ENCODE measurements at regions not wholly inside any gene's neighbourhood (a gene's known extent, or its start where the extent isn't known, plus 50 kb on each side); places are given as distances from the start of the nearest gene placed in this dataset.
A peak's percentile ranks its signal among the peaks of the same experiment; 100 is the strongest.
"Not testable (repeated sequence)": the region's sequence is repeated elsewhere in the genome, so short reads cannot be mapped to it uniquely, and the experiment has no call there.

DNA sequence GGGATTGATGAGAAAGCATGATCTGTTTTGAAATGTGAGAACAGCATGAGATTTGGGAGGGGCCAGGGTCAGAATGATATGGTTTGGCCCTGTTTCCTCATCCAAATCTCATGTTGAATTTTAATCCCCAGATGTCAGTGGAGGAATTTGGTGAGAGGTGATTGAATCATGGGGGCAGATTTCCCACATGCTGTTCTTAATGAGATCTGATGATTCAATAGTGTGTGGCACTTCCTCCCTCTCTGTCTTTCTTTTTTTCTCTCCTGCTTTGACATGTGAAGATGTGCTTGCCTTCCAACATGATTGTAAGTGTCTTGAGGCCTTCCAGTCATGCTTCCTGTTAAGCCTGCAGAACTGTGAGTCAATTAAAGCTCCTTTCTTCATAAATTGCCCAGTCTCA lies 1060.3 kb upstream of the CITED2 start:
- no peak for DNase-seq

DNA sequence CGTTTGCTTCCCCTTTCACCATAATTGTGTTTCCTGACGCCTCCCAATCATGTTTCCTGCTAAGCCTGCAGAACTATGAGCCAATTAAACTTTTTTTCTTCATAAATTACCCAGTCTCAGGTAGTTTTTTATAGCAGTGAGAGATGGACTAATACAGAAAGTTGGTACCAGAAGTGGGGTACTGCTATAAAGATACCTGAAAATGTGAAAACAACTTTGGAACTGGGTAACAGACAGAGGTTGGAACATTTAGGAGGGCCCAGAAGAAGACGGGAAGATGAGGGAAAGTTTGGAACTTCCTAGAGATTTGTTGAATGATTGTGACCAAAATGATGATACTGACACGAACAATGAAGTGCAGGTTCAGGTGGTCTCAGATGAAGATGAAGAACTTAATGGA lies 1058.6 kb upstream of the CITED2 start:
- DNase-seq = no peak

DNA sequence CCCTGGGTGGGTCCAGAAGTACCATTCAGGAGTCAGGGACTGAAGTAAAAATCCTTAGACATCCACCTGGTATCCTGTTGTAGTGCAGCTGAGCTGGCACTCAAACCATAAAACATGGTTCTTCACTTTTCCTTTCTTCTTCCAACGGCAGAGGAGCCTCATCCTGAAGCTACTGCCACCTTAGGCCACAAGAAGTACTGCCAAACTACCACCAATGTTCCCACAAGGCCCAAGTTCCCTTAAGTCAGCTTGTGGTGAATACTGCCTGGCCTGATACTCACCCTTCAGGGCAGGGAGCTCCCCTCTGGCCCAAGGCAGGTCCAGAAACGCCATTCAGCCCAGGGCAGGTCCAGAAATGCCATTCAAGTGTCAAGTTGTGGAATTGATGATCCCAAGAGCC lies 1053.4 kb upstream of the CITED2 start:
- no peak for DNase-seq

DNA sequence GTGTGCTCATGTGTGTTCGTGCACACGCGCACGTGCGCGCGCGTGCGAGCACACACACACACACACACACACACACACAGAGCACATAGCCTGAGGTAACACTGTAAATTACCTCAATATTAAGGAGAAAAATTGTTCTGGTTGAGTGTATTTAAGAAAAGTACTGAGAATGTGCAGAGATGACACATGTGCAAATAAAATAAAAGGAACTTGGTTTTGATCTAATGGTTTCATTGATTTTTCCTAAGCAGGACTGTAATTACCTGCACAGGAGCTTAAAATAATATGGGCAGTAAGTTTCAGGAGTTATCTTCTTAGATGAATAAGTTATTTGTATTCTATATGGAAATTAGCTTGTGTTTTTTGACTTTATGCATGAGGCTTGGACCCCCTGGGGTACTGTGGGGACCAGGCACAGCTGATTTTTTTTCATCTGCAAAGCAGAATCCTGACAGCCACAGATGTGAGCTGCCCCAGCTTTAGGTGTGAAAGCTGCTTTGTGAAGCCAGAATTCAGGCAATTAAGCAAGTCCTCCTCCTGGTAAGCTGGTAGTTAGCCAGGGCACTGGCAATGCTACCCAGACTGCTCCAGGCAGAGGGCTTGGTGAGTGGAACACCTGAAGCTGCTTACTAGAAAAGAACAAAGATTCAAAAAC lies 1040.6 kb upstream of the CITED2 start:
- DNase-seq = no peak

DNA sequence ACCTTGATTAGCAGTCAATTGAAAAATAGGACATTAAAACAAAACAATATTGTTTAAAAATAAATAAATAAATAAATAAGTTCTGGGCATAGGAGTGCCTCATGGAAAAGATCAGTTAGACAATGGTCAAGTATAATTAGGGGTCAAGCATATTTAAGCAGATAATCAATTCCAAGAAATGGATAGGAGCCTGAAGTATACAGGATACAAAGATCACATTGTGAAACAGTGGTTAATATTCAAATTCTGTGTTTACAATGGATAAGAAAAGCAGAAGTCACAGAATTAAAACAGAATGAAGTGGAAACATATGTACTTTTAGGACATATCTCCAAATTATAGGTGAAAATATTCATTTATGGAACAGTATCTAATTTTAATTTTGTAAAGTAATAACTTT lies 1028.6 kb upstream of the CITED2 start:
- DNase-seq = no peak

DNA sequence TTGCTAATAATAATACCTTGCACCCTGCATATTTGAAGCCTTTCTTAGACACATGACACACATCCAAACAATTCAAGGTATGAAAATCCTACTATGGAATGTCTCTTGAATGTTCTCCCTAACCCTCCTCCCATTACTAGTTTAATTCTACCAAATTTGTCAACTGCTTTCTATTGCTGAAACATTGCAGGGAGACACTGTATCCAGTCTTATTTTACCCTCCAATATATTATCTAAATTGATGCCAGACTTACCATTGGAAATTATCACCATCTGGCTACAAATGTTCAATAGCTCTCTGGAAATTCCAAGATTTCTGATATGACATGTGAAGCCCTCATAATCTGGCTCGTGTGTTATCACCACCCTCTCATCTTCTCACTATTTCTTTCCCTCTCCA lies 1027.3 kb upstream of the CITED2 start:
- DNase-seq = no peak

DNA sequence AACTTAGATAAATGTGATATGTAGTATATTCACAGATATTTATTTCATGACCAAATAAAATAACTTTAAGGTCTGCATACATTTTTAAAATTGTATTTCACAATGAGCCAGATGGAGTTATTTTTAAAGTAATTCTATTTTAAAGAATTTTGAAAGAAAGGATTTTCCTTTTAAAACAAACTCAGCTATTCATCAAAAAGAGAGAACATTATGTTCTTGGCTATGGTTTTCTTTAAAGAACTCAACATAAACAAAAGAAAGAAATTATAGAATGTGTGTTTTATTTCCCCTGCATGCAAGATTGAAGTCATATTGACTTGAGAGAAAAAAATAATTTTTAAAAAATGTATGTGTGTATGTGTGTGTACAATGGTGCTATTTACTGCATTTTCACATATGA lies 1023.6 kb upstream of the CITED2 start:
- DNase-seq = no peak

- no peak for DNase-seq
Measured at GRCh38 chr6:140397106-140397505, 1022.7 kb upstream of the CITED2 start.

DNA sequence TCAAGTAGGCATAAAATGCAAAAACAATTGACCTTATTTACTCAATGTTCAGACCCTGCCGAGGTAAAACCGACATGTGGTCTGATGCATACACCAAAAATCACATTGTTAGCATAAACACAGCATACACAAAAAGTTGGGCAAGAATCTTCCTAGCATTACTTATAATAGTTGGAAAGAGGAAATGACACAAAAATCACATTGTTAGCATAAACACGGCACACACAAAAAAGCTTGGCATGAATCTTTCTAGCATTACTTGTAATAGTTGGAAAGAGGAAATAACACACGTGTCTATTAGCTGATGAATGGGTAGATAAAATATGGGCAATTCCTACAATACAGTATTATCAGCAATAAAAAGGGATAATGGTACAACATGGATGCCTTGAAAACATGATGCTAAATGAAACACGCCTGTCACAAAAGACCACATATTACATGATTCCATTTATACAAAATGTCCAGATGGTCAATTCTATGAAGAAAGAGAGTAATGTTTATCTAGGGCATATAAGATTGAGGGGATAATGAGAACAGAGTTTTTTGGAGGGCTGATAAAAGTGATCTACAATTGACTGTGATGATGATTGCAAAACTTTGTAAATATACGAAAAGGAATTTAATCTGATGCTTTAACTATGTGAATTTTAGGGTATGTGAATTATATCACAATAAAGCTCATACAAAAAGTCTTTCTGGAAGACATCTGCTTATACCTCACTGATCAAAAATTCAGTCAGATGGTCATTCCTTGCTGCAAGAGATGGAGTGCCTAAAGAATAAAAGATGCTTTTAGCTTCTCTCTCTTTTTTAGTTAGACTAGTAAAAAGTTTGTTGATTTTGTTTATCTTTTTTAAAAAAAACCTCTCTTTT lies 1019.5 kb upstream of the CITED2 start:
- DNase-seq = peak; percentile 4

GRCh38 chr6:140388815-140389214 lies 1014.4 kb upstream of the CITED2 start:
- DNase-seq = no peak

GRCh38 chr6:140388192-140388802 lies 1013.8 kb upstream of the CITED2 start:
- no peak for DNase-seq

GRCh38 chr6:140385679-140386078 lies 1011.2 kb upstream of the CITED2 start:
- DNase-seq = no peak

DNA sequence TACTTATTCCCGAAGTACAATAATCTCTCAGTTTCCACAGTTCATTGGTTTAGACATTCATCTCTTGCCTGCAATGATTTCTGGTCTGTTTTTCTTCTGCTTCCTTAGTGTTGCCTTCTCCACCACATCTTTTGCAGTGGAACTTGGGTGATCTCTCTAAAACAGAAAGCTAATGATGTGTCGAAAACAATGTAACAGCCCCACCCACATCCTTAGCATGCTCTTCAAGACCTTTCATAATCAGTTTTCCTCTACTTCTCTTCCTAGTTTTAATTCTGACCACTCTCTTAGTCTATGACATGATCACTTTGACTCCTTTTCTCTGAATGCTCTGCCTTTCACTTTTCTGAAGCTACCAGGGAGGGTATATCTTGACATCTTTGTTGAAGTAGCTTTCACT lies 1007.9 kb upstream of the CITED2 start:
- no peak for DNase-seq

- DNase-seq = no peak
Measured at GRCh38 chr6:140380427-140381218, 1006.2 kb upstream of the CITED2 start.

- DNase-seq = no peak
Measured at GRCh38 chr6:140379919-140380318, 1005.5 kb upstream of the CITED2 start.

DNA sequence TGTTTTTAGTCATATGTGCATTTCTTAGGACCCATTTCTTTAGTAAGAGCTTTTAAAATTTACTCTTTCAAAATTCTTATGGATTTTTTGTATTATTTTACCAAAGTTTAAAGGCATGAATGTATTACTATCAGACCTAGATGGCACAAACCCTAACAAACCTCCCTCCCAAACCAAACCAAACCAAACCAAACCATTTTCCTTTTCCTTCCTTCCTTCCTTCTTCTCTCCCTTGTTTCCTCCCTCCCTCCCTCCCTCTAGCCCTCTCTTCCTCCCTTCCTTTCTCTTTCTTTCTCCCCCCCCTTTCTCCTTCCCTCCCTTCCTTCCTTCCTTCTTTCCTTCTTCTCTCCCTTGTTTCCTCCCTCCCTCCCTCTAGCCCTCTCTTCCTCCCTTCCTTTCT lies 1001.8 kb upstream of the CITED2 start:
- no peak for DNase-seq

GRCh38 chr6:140373728-140374127 lies 999.3 kb upstream of the CITED2 start:
- not testable (repeated sequence) for DNase-seq

DNA sequence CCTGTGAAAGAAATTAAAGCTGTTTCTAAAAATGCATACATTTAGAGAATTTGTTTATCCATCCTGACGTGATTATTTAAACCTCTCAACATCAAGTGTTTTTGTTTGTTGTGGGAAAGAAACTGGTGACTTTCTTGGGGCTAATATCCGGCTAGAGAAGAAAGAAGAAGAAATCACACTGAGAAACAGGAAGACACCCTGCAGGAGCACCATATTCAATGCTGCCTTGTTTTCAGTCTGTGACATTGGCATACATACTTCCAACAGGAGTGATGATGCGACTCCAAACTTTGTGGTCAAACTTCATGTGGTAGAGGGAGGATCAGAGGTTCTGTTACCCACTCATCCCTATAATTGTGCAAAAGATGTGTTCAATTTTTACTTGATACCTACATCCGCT lies 997.6 kb upstream of the CITED2 start:
- DNase-seq = no peak

- no peak for DNase-seq
Measured at GRCh38 chr6:140370976-140371870, 996.8 kb upstream of the CITED2 start.

DNA sequence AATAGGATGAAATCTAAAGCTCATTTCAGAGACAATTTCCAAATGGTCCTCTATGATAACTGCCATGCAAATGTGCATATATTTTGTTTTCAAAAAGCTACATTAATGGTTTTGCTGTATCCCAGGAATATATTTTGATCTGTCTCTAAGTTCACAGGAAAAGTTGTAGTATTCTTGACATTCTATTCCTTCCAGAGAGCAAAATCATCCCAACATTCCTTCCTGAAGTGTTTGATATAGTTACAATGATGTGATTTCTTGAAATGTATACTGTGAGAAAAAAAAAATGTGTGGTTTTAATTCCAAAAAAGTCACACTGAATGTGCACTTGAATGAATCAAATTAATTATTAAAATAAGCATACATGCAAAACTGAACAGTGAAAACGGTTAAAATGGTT lies 996.0 kb upstream of the CITED2 start:
- no peak for DNase-seq

- no peak for DNase-seq
Measured at GRCh38 chr6:140366991-140367390, 992.5 kb upstream of the CITED2 start.

GRCh38 chr6:140364916-140365315 lies 990.5 kb upstream of the CITED2 start:
- no peak for DNase-seq

Data from hindlimb muscle (tissue), 1 donor.